GM21381 (cell line): ENCODE measurements at regions not wholly inside any gene's neighbourhood (a gene's known extent, or its start where the extent isn't known, plus 50 kb on each side); places are given as distances from the start of the nearest gene placed in this dataset.

Experiments
- ATAC-seq: cut with Tn5 transposase; IDR thresholded peaks from one replicate; pipeline ENCODE4 v1.9.1; 2021; ENCODE audit warnings: mild to moderate bottlenecking, moderate library complexity; ENCODE audit not compliant: unreplicated experiment

DNA sequence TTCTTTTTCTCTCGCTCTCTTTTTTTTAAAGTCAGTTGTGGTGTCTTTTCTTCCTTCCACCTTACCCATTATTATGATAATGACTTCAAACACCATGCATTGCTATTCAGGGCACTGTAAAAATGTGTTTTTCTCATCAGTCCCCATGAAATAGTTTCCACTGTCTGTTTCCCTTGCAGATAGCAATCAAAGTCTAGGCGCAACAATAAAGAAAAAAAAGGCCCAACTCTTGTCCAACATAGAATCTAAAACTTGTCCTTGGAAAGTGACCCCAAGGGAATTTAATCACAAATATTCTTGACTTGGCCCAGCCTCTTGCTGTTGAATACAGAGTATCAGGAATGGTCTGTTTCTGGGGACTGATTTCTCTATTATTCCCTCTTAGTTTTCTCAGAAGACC, 382.5 kb downstream of the PLPP3 start:
- no peak for ATAC-seq

DNA sequence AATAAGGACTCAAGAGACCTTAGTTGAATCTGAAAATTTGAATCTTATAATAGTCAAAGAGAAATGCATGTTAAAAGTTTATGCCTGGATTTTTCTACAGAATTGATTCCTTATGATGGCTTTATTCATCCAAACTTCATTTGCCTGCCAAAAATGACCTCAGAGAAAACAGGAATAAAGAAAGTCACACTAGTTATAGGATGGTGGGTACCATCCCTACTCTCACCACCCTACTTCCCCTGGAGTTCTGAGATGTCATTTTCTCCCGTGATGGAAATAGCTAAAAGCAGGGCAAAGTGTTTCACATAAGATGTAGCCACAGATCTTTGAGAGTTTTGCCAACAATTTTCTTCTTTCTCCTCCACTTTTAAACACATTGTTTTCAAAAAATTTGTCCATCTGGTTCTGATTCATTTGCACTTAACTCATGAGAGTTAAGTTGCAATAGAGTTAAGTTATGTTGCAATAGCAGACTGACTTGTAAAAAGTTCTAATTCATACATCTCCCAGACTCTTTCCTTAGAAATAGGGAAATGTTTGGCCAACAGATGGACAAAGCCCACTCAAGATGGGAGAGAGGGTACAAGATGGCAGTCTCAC, 384.6 kb downstream of the PLPP3 start:
- no peak for ATAC-seq

GRCh38 chr1:56193656-56194055, 385.7 kb downstream of the PLPP3 start:
- no peak for ATAC-seq

DNA sequence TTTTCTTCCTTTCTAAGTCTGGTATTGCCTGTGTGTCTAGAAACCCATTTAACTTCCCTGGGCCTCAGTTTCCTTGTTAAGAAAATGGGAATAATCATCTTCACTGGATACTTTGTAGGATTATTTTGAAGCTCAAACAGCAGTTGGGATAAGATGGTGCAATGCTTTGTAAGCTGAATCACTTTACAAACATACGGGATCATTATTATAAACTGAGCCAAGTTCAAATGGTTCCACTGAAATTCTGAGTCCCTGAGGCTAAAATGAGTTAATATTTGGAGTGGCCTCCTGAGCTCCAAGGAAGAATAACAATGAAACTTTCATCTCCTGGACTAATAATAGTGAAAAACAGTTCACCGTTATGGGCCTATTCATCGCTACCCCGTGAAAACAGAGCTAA, 388.0 kb downstream of the PLPP3 start:
- ATAC-seq, result no peak

- ATAC-seq, result no peak
These were observed 388.5 kb downstream of the PLPP3 start for GRCh38 chr1:56190806-56191365.

- no peak for ATAC-seq
These were observed 389.2 kb downstream of the PLPP3 start for GRCh38 chr1:56189946-56190805.

DNA sequence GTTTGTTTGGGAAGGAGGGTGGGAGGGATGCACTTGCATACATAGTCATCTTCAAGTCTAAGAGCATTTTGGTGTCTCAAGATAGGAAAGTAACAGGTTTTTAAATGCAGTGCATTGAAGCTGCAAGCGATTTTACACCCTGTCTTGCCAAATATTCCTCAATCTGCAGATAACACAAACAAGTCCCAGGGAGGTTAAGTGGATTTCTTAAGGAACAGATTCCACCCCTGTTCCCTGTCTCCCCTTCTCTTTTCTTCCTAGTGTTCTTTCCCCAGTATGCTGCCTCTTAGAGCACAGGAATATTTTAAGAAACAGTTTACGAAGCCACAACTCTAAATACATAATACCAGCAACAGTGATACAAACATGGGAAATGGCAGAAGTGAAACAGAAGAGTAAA, 389.9 kb downstream of the PLPP3 start:
- no peak for ATAC-seq

GRCh38 chr1:56188855-56189254, 390.5 kb downstream of the PLPP3 start:
- no peak for ATAC-seq

GRCh38 chr1:56188221-56188620, 391.1 kb downstream of the PLPP3 start:
- no peak for ATAC-seq

- no peak for ATAC-seq
These were observed 392.0 kb downstream of the PLPP3 start for GRCh38 chr1:56187405-56187804.

DNA sequence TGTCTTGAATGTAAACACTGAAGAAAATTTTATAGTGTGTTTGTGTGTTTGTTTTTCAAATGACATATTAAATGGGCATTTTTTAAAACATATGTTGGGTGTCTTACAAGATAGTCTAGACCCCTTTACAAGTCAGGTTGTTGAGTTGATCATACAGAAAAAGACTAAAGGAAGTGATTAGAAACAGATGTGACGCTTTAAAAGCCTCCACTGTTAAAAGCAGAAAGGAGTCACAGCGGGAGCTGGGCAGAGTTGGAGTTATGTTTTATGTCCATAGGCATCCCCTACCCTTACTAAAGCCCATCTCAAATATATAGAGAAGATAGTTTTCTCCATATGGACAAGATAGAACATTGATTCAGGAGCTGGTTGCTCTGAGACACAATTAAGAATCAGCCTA, 393.9 kb downstream of the PLPP3 start:
- no peak for ATAC-seq

GRCh38 chr1:56183151-56183550, 396.2 kb downstream of the PLPP3 start:
- no peak for ATAC-seq

- no peak for ATAC-seq
These were observed 398.7 kb downstream of the PLPP3 start for GRCh38 chr1:56180520-56181190.

DNA sequence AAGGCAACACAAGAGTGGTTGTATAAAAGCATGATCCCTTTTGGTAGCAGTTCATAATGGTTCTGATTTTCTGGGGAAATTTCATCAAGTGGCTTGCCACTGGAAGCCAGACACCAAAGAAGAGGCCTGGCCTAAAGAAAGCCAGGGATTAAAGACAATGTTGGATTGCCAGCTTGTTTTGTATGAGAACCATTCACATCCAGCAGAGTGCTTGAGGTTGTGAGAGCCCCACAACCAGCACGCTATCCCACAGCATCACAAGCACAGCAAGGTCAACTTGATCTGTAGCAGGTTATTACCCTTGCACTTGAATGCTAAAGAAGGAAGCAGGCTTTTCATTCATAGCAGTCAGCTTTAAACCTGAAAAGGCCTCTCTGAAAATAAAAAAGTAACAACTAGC, 399.8 kb downstream of the PLPP3 start:
- ATAC-seq, result no peak

DNA sequence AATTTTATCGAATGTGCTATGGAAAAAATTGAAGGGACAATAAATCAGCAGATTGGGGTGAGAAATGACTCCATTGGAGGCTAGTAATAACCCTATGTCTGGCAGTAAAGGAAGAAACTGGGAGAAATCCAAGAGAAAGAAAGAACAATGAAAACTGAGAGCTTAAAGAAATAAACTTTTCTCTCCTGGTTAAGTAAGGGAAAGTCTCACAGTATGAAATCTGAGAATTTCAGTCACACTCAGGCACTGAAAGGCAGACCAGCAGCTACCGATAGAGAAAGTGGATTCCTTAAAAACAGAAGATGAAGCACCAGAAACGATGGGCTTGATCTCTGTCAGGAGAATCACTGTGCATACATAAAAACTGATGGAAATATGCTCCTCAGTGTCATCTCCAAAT, 404.2 kb downstream of the PLPP3 start:
- no peak for ATAC-seq

GRCh38 chr1:56174176-56174885, 405.0 kb downstream of the PLPP3 start:
- no peak for ATAC-seq

- ATAC-seq, result no peak
These were observed 405.6 kb downstream of the PLPP3 start for GRCh38 chr1:56173736-56174135.

GRCh38 chr1:56171670-56172069, 407.7 kb downstream of the PLPP3 start:
- ATAC-seq, result no peak

DNA sequence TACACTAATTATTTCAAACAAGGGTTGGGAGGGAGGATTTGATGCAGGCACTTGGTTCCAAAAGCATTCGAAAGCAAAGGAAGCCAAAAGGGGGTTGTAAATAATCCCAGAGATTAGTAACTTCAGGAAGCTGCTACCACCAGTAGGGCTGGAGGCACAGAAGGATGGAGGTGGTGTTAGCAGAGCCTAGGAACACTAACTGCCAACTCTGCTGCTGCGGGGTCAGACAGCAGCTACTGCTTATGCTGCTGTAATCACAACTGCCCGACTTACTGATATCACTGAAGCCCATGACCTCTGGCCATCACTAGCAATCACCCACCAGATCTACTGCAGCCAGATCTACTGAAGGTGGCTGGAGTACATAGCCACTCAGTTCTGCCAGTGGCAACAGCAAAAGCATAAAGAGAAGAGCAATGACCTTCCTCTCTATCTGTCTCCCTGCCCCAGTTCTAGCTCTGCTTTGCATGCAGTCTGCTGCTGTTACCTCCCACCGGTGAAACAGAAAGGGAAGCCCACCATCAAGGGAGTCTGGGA, 408.5 kb downstream of the PLPP3 start:
- no peak for ATAC-seq

GRCh38 chr1:56169856-56170255, 409.5 kb downstream of the PLPP3 start:
- ATAC-seq, result no peak

GRCh38 chr1:56168176-56168575, 411.2 kb downstream of the PLPP3 start:
- no peak for ATAC-seq
